ENCODE measurements at regions not wholly inside any gene's neighbourhood (a gene's known extent, or its start where the extent isn't known, plus 50 kb on each side); places are given as distances from the start of the nearest gene placed in this dataset.
A peak's percentile ranks its signal among the peaks of the same experiment; 100 is the strongest.

- Histone ChIP-seq H3K27me3 (ENCODE audit: control insufficient read depth in 2 of 2, insufficient read depth in 2 of 2, low read length in 2 of 2) (peaks cover 21 to 25% of the 10 kb centered on the region in 2 experiments), H3K4me1 (ENCODE audit: control insufficient read depth, extremely low read depth, insufficient read depth, low read length) (peaks cover 19% of the 10 kb centered on the region), H3K4me2 (ENCODE audit: insufficient read depth, low read length) (peak overlapping the region; percentile 67), H3K9me1 (replicated peaks; ENCODE audit: control insufficient read depth, extremely low read depth, insufficient read depth, low read length) (no peaks in the 10 kb centered on the region), H3K79me2 (ENCODE audit: control insufficient read depth, insufficient read depth, low read length) (no peaks in the 10 kb centered on the region), H4K20me1 (replicated peaks; ENCODE audit: control insufficient read depth, extremely low read depth, insufficient read depth, low read length) (no peaks in the 10 kb centered on the region), H3K4me3 (replicated peaks in 1 of 3; ENCODE audit: insufficient read depth in 1 of 3, low read depth in 1 of 3, low read length in 3 of 3) (no peak overlapping the region), H3K9me3 (replicated peaks; ENCODE audit: control insufficient read depth, insufficient read depth, low read length) (no peaks in the 10 kb centered on the region), H3K9ac (replicated peaks; ENCODE audit: extremely low read depth, insufficient read depth, low read length) (peak overlapping the region; percentile 49), H3K36me3 (ENCODE audit: control insufficient read depth in 2 of 2, extremely low read depth in 1 of 2, insufficient read depth in 2 of 2, low read length in 2 of 2) (no peaks in the 10 kb centered on the region), H2AFZ (ENCODE audit: low read depth, low read length) (no peak overlapping the region), H3K27ac (ENCODE audit: insufficient read depth, low read depth, low read length) (peak overlapping the region; percentile 67)
- no TSS peak for BruUV-seq (replicated peaks)
- TF ChIP-seq EZH2 (IDR thresholded peaks at IDR 0.05; ENCODE audit: borderline replicate concordance, low read depth, low read length, severe bottlenecking): no peak
- no peak for TF ChIP-seq MYC (IDR thresholded peaks at IDR 0.05; ENCODE audit: low read depth, low read length)
- no peak for TF ChIP-seq POLR2A (IDR thresholded peaks at IDR 0.05; ENCODE audit: low read depth, low read length)
- no peak for TF ChIP-seq CTCF (IDR thresholded peaks at IDR 0.05; ENCODE audit: extremely low read depth in 1 of 2, insufficient read depth in 1 of 2, low read depth in 1 of 2, low read length in 2 of 2)
- no peak for TF ChIP-seq GATA2 (IDR thresholded peaks at IDR 0.05; ENCODE audit: insufficient read depth, insufficient read length, low read depth, low read length)
- TF ChIP-seq JUN (IDR thresholded peaks at IDR 0.05; ENCODE audit: borderline replicate concordance, insufficient read depth, insufficient read length, low read depth): peak; percentile 94
- peak; percentile 77 for TF ChIP-seq POLR2AphosphoS5 (IDR thresholded peaks at IDR 0.05; ENCODE audit: insufficient read depth, low read depth, low read length)
- TF ChIP-seq MAX (IDR thresholded peaks at IDR 0.05; ENCODE audit: insufficient read depth, insufficient read length): no peak
- peak; percentile 53 for TF ChIP-seq FOS (IDR thresholded peaks at IDR 0.05; ENCODE audit: borderline replicate concordance, insufficient read depth, low read length)
- FAIRE-seq (peak; percentile 90), DNase-seq (ENCODE audit: low read depth, low spot score) (peak; percentile 90)
- intact Hi-C loops (cut with micrococcal nuclease): loop anchor here (1.0 kb wide), 4 partner anchors 23 to 77 kb away; no protein-coding TSS in a partner anchor
- ChIA-PET POLR2A (interaction anchor here (1.1 kb wide), 1 partner anchor 205 kb away, joined by 3 read pairs; no protein-coding TSS in a partner anchor), CTCF (interaction anchor here (1.0 to 2.1 kb wide), 2 partner anchors 129 to 184 kb away, joined by 3 to 18 read pairs; no protein-coding TSS in a partner anchor)
- dilution Hi-C loops (cut with MboI; ENCODE audit: extremely low pct_ligation_motif_present, low sequenced_read_pairs): no loop called here
These were observed 77.4 kb upstream of the CCL2 start for GRCh38 chr17:34177642-34178041.

Measured in endothelial cell of umbilical vein (primary cell).